Esophagus squamous epithelium (tissue), 5 donors: ENCODE measurements at regions not wholly inside any gene's neighbourhood (a gene's known extent, or its start where the extent isn't known, plus 50 kb on each side); places are given as distances from the start of the nearest gene placed in this dataset.
"Not testable (repeated sequence)": the region's sequence is repeated elsewhere in the genome, so short reads cannot be mapped to it uniquely, and the experiment has no call there.

Source experiments
- DNase-seq: peaks from one replicate; lab custom pipeline; 2025; lab: John Stamatoyannopoulos, UW
- H3K27ac ChIP-seq, 4 donors: fragments of 200-600 bp; sonication (generic); one replicate each; pipeline ENCODE4 v1.5.1; 2016 to 2019; ENCODE audit warnings: mild to moderate bottlenecking in 1 of 4
- H3K27me3 ChIP-seq, 4 donors: fragments of 200-600 bp; sonication (generic); 1 replicate in 3 of 4; 2 replicates in 1 of 4; pipeline versions ENCODE4 v1.5.1 to v1.6.0; 2017 to 2021; ENCODE audit warnings: antibody characterized with exemption in 1 of 4
- H3K36me3 ChIP-seq, 3 donors: fragments of 200-600 bp; sonication (generic); one replicate each; pipeline ENCODE4 v1.5.1; 2016 to 2019
- H3K4me1 ChIP-seq, 3 donors: fragments of 200-600 bp; sonication (generic); one replicate each; pipeline ENCODE4 v1.5.1; 2017 to 2019
- H3K4me3 ChIP-seq, 4 donors: fragments of 200-600 bp; sonication (generic); 1 replicate in 3 of 4; 2 replicates in 1 of 4; pipeline ENCODE4 v1.5.1; 2016 to 2019; ENCODE audit warnings: mild to moderate bottlenecking in 2 of 4, moderate library complexity in 1 of 4
- H3K9me3 ChIP-seq, 3 donors: fragments of 200-600 bp; sonication (generic); one replicate each; pipeline ENCODE4 v1.5.1; 2016 to 2019
- POLR2A ChIP-seq, 4 donors: fragments of 450-650 bp; IDR thresholded peaks; one replicate each; pipeline ENCODE4 v1.6.1; 2017; ENCODE audit warnings: antibody characterized with exemption in 4 of 4, mild to moderate bottlenecking in 4 of 4, moderate library complexity in 3 of 4
- WGBS, 2 donors: methylation state at CpG; one replicate each; pipeline ENCODE4 v1.1.5; 2018; 5-methylcytosine and 5-hydroxymethylcytosine counted together
- intact Hi-C: fragments of 100-400 bp; cut with DNase I; formaldehyde crosslinking; loops from one replicate; pipeline ENCODE4 v1.15.0; 2022
- TF ChIP-seq, protein P1 (sequence below), 6 experiments: fragments of 450-650 bp in 4 of 6; fragments of 200-600 bp in 2 of 6; sonication (generic) in 2 of 6; IDR thresholded peaks; one replicate each; pipeline ENCODE4 v1.5.1; 2016 to 2019; ENCODE audit warnings: antibody characterized with exemption in 6 of 6, mild to moderate bottlenecking in 4 of 6, moderate library complexity in 4 of 6
- donor health status: DM: yes; HTN: yes; CAD: no.

DNA sequence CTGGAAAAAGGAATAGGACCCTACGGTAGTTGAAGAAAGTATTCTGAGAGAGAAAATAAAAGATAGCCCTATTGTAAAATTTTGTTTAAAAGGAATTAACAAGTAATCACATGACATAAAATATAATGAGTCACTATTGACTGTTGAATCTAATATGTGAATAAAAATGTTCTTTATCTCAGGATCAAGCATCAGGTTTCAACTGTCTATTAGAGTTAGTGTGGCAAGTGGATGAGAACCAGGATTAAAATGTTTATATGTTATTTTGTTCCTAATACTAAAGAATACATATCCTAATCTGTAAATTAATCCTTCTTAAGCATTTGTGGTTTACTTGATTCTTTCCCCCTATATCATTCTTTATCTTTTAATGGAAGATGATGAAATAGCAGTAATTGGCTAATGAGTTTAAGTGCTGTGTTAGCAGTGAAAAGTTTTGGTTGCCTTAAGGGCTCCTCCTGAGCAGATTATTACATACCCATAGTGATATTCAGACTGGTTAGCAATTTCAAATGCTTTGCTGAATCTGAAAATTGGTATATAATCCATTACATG lies 101.8 kb upstream of the BCHE start:
- Histone ChIP-seq H3K4me3 (no peak overlapping the region), H3K27me3 (no peaks in the 10 kb centered on the region), H3K27ac (no peak overlapping the region), H3K9me3 (peaks cover 0 to 5% (median 0%) of the 10 kb centered on the region in 3 donors), H3K36me3 (no peaks in the 10 kb centered on the region), H3K4me1 (no peaks in the 10 kb centered on the region)
- TF ChIP-seq POLR2A (IDR thresholded peaks at IDR 0.05): no peak
- TF ChIP-seq, protein P1, sequence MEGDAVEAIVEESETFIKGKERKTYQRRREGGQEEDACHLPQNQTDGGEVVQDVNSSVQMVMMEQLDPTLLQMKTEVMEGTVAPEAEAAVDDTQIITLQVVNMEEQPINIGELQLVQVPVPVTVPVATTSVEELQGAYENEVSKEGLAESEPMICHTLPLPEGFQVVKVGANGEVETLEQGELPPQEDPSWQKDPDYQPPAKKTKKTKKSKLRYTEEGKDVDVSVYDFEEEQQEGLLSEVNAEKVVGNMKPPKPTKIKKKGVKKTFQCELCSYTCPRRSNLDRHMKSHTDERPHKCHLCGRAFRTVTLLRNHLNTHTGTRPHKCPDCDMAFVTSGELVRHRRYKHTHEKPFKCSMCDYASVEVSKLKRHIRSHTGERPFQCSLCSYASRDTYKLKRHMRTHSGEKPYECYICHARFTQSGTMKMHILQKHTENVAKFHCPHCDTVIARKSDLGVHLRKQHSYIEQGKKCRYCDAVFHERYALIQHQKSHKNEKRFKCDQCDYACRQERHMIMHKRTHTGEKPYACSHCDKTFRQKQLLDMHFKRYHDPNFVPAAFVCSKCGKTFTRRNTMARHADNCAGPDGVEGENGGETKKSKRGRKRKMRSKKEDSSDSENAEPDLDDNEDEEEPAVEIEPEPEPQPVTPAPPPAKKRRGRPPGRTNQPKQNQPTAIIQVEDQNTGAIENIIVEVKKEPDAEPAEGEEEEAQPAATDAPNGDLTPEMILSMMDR (IDR thresholded peaks at IDR 0.05): no peak
- DNase-seq: no peak
- intact Hi-C loops: no loop called here
- 58 to 71% methylated on average over 1 of the region's 1 CpG for WGBS, 2 donors

DNA sequence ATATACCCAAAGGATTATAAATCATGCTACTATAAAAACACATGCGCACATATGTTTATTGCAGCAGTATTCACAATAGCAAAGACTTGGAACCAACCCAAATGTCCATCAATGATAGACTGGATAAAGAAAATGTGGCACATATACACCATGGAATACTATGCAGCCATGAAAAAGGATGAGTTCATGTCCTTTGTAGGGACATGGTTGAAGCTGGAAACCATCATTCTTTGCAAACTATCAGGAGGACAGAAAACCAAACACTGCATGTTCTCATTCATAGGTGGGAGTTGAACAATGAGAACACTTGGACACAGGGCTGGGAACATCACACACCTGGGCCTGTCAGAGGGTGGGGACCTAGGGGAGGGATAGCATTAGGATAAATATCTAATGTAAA lies 98.9 kb upstream of the BCHE start:
- H3K36me3 ChIP-seq, H3K4me3 ChIP-seq, H3K4me1 ChIP-seq, DNase-seq, intact Hi-C loops, H3K27me3 ChIP-seq, H3K27ac ChIP-seq: not testable (repeated sequence)
- H3K9me3 ChIP-seq: peaks cover 0 to 11% (median 0%) of the 10 kb centered on the region in 3 donors
- WGBS, 2 donors: 85 to 95% methylated on average over 1 of the region's 1 CpG

DNA sequence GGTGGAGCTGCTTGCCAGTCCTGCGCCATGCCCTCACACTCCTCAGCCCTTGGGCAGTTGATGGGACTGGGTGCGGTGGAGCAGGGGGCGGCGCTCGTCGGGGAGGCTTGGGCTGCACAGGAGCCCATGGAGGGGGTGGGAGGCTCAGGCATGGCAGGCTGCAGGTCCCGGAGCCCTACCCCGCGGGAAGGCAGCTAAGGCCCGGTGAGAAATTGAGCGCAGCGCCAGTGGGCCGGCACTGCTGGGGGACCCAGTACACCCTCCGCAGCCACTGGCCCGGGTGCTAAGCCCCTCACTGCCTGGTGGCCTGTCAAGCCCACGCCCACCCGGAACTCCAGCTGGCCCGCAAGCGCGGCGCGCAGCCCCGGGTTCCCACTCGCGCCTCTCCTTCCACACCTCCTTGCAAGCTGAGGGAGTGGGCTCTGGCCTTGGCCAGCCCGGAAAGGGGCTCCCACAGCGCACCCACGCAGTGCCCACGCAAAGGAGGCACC lies 87.1 kb upstream of the BCHE start:
- 77 to 95% methylated on average over 4 of the region's 29 CpGs for WGBS, 2 donors

DNA sequence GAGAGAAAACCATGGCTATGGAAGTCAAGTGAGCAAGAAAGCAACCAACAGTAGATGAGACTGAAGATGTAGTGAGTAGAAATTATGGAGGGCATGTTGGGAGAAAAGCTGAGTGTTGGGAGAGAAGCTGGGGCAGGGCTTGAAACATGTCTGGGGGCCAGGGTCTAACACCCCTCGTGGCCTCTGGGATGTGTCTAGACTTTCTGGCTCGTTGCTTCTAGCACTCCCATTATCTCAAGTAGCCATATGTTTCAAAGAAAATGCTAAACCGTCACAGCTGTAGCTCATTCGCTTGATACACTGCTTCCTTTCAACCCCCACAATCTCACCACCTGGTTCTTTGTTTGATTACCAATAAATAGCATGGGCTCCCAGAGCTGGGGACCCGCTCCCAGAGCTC lies 83.8 kb upstream of the BCHE start:
- H3K36me3 ChIP-seq: no peaks in the 10 kb centered on the region
- 56 to 64% methylated on average over 5 of the region's 5 CpGs for WGBS, 2 donors
- H3K4me3 ChIP-seq: no peak overlapping the region
- no peaks in the 10 kb centered on the region for H3K27me3 ChIP-seq
- peaks cover 0 to 9% (median 0%) of the 10 kb centered on the region in 3 donors for H3K9me3 ChIP-seq
- H3K27ac ChIP-seq: no peak overlapping the region
- DNase-seq: no peak
- H3K4me1 ChIP-seq: no peaks in the 10 kb centered on the region
- no peak for TF ChIP-seq POLR2A (IDR thresholded peaks at IDR 0.05)
- TF ChIP-seq, protein P1 (IDR thresholded peaks at IDR 0.05): no peak
- intact Hi-C loops: no loop called here

More for the DNA sequence above, 87.1 kb upstream of the BCHE start:
- H3K9me3 ChIP-seq, H3K4me1 ChIP-seq, H3K27ac ChIP-seq, DNase-seq, H3K27me3 ChIP-seq, H3K4me3 ChIP-seq, intact Hi-C loops, H3K36me3 ChIP-seq: not testable (repeated sequence)

DNA sequence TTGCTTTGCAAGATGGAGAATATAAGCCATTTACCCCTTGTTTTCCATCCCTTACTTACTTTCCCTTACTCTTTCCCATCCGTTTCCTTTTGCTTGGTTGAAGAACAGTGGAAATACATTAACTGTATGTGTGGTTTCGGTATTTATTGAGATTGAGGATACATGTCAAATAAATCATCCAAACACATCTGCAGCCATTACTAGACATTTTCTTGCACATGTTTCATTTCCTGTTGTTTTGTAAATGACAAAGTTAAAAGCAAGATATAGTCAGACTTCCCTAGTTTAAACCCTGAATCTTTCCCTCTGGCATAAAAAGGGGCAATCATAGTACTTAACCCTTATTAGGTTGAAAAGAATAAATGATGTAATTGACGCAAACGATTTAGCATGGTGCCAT lies 82.1 kb upstream of the BCHE start:
- WGBS, 2 donors: 54 to 74% methylated on average over 4 of the region's 4 CpGs
- intact Hi-C loops: no loop called here
- Histone ChIP-seq H3K9me3 (peaks cover 0 to 7% (median 0%) of the 10 kb centered on the region in 3 donors), H3K4me1 (no peaks in the 10 kb centered on the region), H3K36me3 (no peaks in the 10 kb centered on the region), H3K27ac (no peak overlapping the region), H3K4me3 (no peak overlapping the region), H3K27me3 (no peaks in the 10 kb centered on the region)
- no peak for DNase-seq
- TF ChIP-seq, protein P1 (IDR thresholded peaks at IDR 0.05): no peak
- no peak for TF ChIP-seq POLR2A (IDR thresholded peaks at IDR 0.05)

DNA sequence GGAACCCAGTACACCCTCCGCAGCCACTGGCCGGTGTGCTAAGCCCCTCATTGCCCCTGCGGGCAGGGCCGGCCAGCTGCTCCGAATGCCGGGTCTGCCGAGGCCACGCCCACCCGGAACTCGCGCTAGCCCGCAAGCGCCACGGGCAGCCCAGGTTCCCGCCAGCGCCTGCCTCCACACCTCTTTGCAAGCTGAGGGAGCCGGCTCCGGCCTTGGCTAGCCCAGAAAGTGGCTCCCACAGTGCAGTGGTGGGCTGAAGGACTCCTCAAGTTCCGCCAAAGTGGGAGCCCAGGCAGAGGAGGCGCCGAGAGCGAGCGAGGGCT lies 81.4 kb upstream of the BCHE start:
- no peak overlapping the region for H3K4me3 ChIP-seq
- intact Hi-C loops: no loop called here
- no peaks in the 10 kb centered on the region for H3K27me3 ChIP-seq
- H3K4me1 ChIP-seq: no peaks in the 10 kb centered on the region
- no peak for TF ChIP-seq POLR2A (IDR thresholded peaks at IDR 0.05)
- TF ChIP-seq, protein P1 (IDR thresholded peaks at IDR 0.05): no peak
- DNase-seq: no peak
- WGBS, 2 donors: no CpG with 5 or more reads among the region's 23 CpGs
- H3K27ac ChIP-seq: no peak overlapping the region
- peaks cover 0 to 4% (median 0%) of the 10 kb centered on the region in 3 donors for H3K9me3 ChIP-seq
- no peaks in the 10 kb centered on the region for H3K36me3 ChIP-seq

DNA sequence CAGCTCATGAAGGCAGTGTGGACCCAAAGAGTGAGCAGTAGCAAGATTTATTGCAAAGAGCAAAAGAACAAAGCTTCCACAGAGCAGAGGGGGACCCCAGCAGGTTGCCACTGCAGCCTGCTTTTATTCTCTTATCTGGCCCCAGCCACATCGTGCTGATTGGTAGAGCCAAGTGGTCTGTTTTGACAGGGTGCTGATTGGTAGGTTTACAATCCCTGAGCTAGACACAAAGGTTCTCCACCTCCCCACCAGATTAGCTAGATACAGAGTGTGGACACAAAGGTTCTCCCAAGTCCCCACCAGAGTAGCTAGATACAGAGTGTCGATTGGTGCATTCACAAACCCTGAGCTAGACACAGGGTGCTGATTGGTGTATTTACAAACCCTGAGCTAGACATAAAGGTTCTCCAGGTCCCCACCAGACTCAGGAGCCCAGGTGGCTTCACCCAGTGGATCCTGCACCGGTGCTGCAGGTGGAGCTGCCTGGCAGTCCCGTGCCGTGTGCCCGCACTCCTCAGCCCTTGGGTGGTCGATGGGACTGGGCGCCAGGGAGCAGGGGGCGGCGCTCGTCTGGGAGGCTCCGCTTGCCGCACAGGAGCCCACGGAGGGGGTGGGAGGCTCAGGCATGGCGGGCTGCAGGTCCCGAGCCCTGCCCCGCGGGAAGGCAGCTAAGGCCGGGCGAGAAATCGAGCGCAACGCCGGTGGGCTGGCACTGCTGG lies 80.9 kb upstream of the BCHE start:
- intact Hi-C loops, DNase-seq, H3K27me3 ChIP-seq, H3K4me3 ChIP-seq, H3K27ac ChIP-seq, H3K9me3 ChIP-seq, H3K36me3 ChIP-seq, H3K4me1 ChIP-seq: not testable (repeated sequence)
- 90 to 100% methylated on average over 2 to 3 of the region's 24 CpGs for whole genome bisulfite sequencing, 2 donors

DNA sequence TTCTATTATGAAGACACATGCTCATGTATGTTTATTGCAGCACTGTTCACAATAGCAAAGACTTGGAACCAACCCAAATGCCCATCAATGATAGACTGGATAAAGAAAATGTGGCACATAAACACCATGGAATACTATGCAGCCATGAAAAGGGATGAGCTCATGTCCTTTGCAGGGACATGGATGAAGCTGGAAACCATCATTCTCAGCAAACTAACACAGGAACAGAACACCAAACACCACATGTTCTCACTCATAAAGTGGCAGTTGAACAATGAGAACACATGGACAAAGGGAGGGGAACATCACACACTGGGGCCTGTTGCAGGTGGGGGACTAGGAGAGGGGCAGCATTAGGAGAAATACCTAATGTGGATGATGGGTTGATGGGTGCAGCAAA lies 77.9 kb upstream of the BCHE start:
- H3K36me3 ChIP-seq, H3K9me3 ChIP-seq, H3K27me3 ChIP-seq, DNase-seq, H3K4me3 ChIP-seq, intact Hi-C loops, H3K4me1 ChIP-seq, H3K27ac ChIP-seq: not testable (repeated sequence)
